ENCODE measurements at regions not wholly inside any gene's neighbourhood (a gene's known extent, or its start where the extent isn't known, plus 50 kb on each side); places are given as distances from the start of the nearest gene placed in this dataset.

DNA sequence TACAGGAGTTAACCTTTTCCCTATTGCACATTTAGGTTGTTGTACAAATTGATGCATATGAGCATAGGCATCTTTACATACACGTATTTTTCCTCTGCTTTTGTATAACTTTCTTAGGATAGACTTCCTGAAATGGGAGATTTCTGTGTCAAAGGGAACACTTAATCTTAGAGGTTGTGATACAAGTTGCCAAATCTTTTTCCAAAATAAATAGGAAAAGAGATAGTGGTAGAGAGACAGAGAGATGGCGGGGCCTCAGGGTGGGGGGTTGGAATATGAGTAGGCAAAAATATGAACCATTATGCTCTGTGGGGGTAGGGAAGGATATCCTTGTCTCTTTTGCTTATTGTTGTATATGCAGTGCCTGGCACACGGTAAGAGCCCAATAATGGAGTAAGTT is 70.7 kb upstream of the UBE2E1 start:
- TF ChIP-seq YY1 (IDR thresholded peaks at IDR 0.05; ENCODE audit: insufficient read depth, insufficient read length): no peak
- TF ChIP-seq ZNF274 (IDR thresholded peaks at IDR 0.05; ENCODE audit: low read depth, low read length): no peak
- TF ChIP-seq SUZ12 (IDR thresholded peaks at IDR 0.05; ENCODE audit: extremely low read depth, insufficient read depth, insufficient read length): no peak

Measured in NT2/D1 (cell line).